OCI-LY7 (cell line): ENCODE measurements at regions not wholly inside any gene's neighbourhood (a gene's known extent, or its start where the extent isn't known, plus 50 kb on each side); places are given as distances from the start of the nearest gene placed in this dataset.

Experiments used
- CTCF ChIP-seq: fragments of 200-600 bp; sonication (generic); conservative IDR thresholded peaks from 2 replicates; pipeline ENCODE4 v1.5.1; 2014; ENCODE audit warnings: mild to moderate bottlenecking, antibody characterized with exemption, low read length, moderate library complexity, mixed read lengths
- EZH2phosphoT487 ChIP-seq: fragments of 200-600 bp; sonication (generic); IDR thresholded peaks from 2 replicates; pipeline ENCODE4 v1.6.1; 2018; ENCODE audit warnings: low read depth, borderline replicate concordance, mild to moderate bottlenecking, mixed run types, antibody characterized with exemption, low read length, moderate library complexity, mixed read lengths

- TF ChIP-seq EZH2phosphoT487 (no peak), CTCF (no peak)
These were observed 52.3 kb upstream of the IRX2 start for GRCh38 chr5:2803751-2804150.
